ENCODE measurements at regions not wholly inside any gene's neighbourhood (a gene's known extent, or its start where the extent isn't known, plus 50 kb on each side); places are given as distances from the start of the nearest gene placed in this dataset.

GRCh38 chr3:83434880-83435587, 1523.8 kb upstream of the CADM2 start:
- Histone ChIP-seq H3K27ac (ENCODE audit: low read length) (no peak overlapping the region), H3K9me2 (replicated peaks; ENCODE audit: insufficient read depth, low read length) (no peaks in the 10 kb centered on the region), H3K4me3 (ENCODE audit: low read length) (no peak overlapping the region), H4K20me1 (ENCODE audit: insufficient read depth, low read depth, low read length) (no peaks in the 10 kb centered on the region), H3K36me3 (ENCODE audit: insufficient read depth, low read length) (no peaks in the 10 kb centered on the region), H3K9me3 (ENCODE audit: low read length) (peaks cover 25% of the 10 kb centered on the region), H2AFZ (ENCODE audit: low read length) (no peak overlapping the region), H3K4me2 (ENCODE audit: low read depth, low read length, poor library complexity, severe bottlenecking) (no peak overlapping the region), H3K79me2 (ENCODE audit: low read length) (no peaks in the 10 kb centered on the region), H3K4me1 (ENCODE audit: low read length) (no peaks in the 10 kb centered on the region), H3K9ac (ENCODE audit: low read length) (no peak overlapping the region), H3K27me3 (ENCODE audit: low read length) (no peaks in the 10 kb centered on the region)
- no peak for DNase-seq

- no peak for DNase-seq
- H3K9me3 ChIP-seq (ENCODE audit: low read length), result peaks cover 27% of the 10 kb centered on the region
- no peak overlapping the region for H3K27ac ChIP-seq (ENCODE audit: low read length)
- H3K4me3 ChIP-seq (ENCODE audit: low read length), result no peak overlapping the region
- H3K4me2 ChIP-seq (ENCODE audit: low read depth, low read length, poor library complexity, severe bottlenecking), result no peak overlapping the region
- no peaks in the 10 kb centered on the region for H4K20me1 ChIP-seq (ENCODE audit: insufficient read depth, low read depth, low read length)
- H3K9me2 ChIP-seq (replicated peaks; ENCODE audit: insufficient read depth, low read length), result no peaks in the 10 kb centered on the region
- no peak overlapping the region for H2AFZ ChIP-seq (ENCODE audit: low read length)
- no peaks in the 10 kb centered on the region for H3K27me3 ChIP-seq (ENCODE audit: low read length)
- H3K4me1 ChIP-seq (ENCODE audit: low read length), result no peaks in the 10 kb centered on the region
- H3K79me2 ChIP-seq (ENCODE audit: low read length), result no peaks in the 10 kb centered on the region
- H3K9ac ChIP-seq (ENCODE audit: low read length), result no peak overlapping the region
- H3K36me3 ChIP-seq (ENCODE audit: insufficient read depth, low read length), result no peaks in the 10 kb centered on the region
Observed at GRCh38 chr3:83438188-83438587, 1520.6 kb upstream of the CADM2 start.

- Histone ChIP-seq H3K9ac (ENCODE audit: low read length) (no peak overlapping the region), H3K9me2 (replicated peaks; ENCODE audit: insufficient read depth, low read length) (no peaks in the 10 kb centered on the region), H3K36me3 (ENCODE audit: insufficient read depth, low read length) (no peaks in the 10 kb centered on the region), H3K4me3 (ENCODE audit: low read length) (no peak overlapping the region), H3K79me2 (ENCODE audit: low read length) (no peaks in the 10 kb centered on the region), H3K4me1 (ENCODE audit: low read length) (no peaks in the 10 kb centered on the region), H3K27ac (ENCODE audit: low read length) (no peak overlapping the region), H4K20me1 (ENCODE audit: insufficient read depth, low read depth, low read length) (no peaks in the 10 kb centered on the region), H3K9me3 (ENCODE audit: low read length) (peaks cover 34% of the 10 kb centered on the region), H3K27me3 (ENCODE audit: low read length) (no peaks in the 10 kb centered on the region), H2AFZ (ENCODE audit: low read length) (no peak overlapping the region), H3K4me2 (ENCODE audit: low read depth, low read length, poor library complexity, severe bottlenecking) (no peak overlapping the region)
- no peak for DNase-seq
Observed at GRCh38 chr3:83453056-83453455, 1505.7 kb upstream of the CADM2 start.

GRCh38 chr3:83454353-83454752, 1504.4 kb upstream of the CADM2 start:
- H3K79me2 ChIP-seq (ENCODE audit: low read length), result no peaks in the 10 kb centered on the region
- H3K4me1 ChIP-seq (ENCODE audit: low read length), result no peaks in the 10 kb centered on the region
- no peaks in the 10 kb centered on the region for H4K20me1 ChIP-seq (ENCODE audit: insufficient read depth, low read depth, low read length)
- peaks cover 35% of the 10 kb centered on the region for H3K9me3 ChIP-seq (ENCODE audit: low read length)
- no peak overlapping the region for H3K9ac ChIP-seq (ENCODE audit: low read length)
- H3K4me3 ChIP-seq (ENCODE audit: low read length), result no peak overlapping the region
- no peak overlapping the region for H3K4me2 ChIP-seq (ENCODE audit: low read depth, low read length, poor library complexity, severe bottlenecking)
- H3K36me3 ChIP-seq (ENCODE audit: insufficient read depth, low read length), result no peaks in the 10 kb centered on the region
- no peaks in the 10 kb centered on the region for H3K27me3 ChIP-seq (ENCODE audit: low read length)
- no peak overlapping the region for H3K27ac ChIP-seq (ENCODE audit: low read length)
- H2AFZ ChIP-seq (ENCODE audit: low read length), result no peak overlapping the region
- H3K9me2 ChIP-seq (replicated peaks; ENCODE audit: insufficient read depth, low read length), result no peaks in the 10 kb centered on the region
- no peak for DNase-seq

GRCh38 chr3:83457551-83457950, 1501.2 kb upstream of the CADM2 start:
- no peak overlapping the region for H3K27ac ChIP-seq (ENCODE audit: low read length)
- no peak overlapping the region for H3K4me3 ChIP-seq (ENCODE audit: low read length)
- no peaks in the 10 kb centered on the region for H3K27me3 ChIP-seq (ENCODE audit: low read length)
- no peak overlapping the region for H2AFZ ChIP-seq (ENCODE audit: low read length)
- peaks cover 22% of the 10 kb centered on the region for H3K9me3 ChIP-seq (ENCODE audit: low read length)
- no peaks in the 10 kb centered on the region for H3K36me3 ChIP-seq (ENCODE audit: insufficient read depth, low read length)
- H3K79me2 ChIP-seq (ENCODE audit: low read length), result no peaks in the 10 kb centered on the region
- H3K9ac ChIP-seq (ENCODE audit: low read length), result no peak overlapping the region
- H3K9me2 ChIP-seq (replicated peaks; ENCODE audit: insufficient read depth, low read length), result no peaks in the 10 kb centered on the region
- no peaks in the 10 kb centered on the region for H3K4me1 ChIP-seq (ENCODE audit: low read length)
- H4K20me1 ChIP-seq (ENCODE audit: insufficient read depth, low read depth, low read length), result no peaks in the 10 kb centered on the region
- no peak overlapping the region for H3K4me2 ChIP-seq (ENCODE audit: low read depth, low read length, poor library complexity, severe bottlenecking)
- DNase-seq, result no peak

GRCh38 chr3:83460052-83460451, 1498.7 kb upstream of the CADM2 start:
- no peaks in the 10 kb centered on the region for H4K20me1 ChIP-seq (ENCODE audit: insufficient read depth, low read depth, low read length)
- H3K9me3 ChIP-seq (ENCODE audit: low read length), result peaks cover 20% of the 10 kb centered on the region
- no peak overlapping the region for H3K4me2 ChIP-seq (ENCODE audit: low read depth, low read length, poor library complexity, severe bottlenecking)
- no peak overlapping the region for H3K9ac ChIP-seq (ENCODE audit: low read length)
- H3K27me3 ChIP-seq (ENCODE audit: low read length), result no peaks in the 10 kb centered on the region
- H3K9me2 ChIP-seq (replicated peaks; ENCODE audit: insufficient read depth, low read length), result no peaks in the 10 kb centered on the region
- no peak overlapping the region for H3K27ac ChIP-seq (ENCODE audit: low read length)
- H3K4me3 ChIP-seq (ENCODE audit: low read length), result no peak overlapping the region
- H3K79me2 ChIP-seq (ENCODE audit: low read length), result no peaks in the 10 kb centered on the region
- no peak for DNase-seq
- H3K36me3 ChIP-seq (ENCODE audit: insufficient read depth, low read length), result no peaks in the 10 kb centered on the region
- no peaks in the 10 kb centered on the region for H3K4me1 ChIP-seq (ENCODE audit: low read length)
- no peak overlapping the region for H2AFZ ChIP-seq (ENCODE audit: low read length)

- Histone ChIP-seq H3K36me3 (ENCODE audit: insufficient read depth, low read length) (no peaks in the 10 kb centered on the region), H3K9me3 (ENCODE audit: low read length) (peaks cover 17% of the 10 kb centered on the region), H3K4me2 (ENCODE audit: low read depth, low read length, poor library complexity, severe bottlenecking) (no peak overlapping the region), H3K9me2 (replicated peaks; ENCODE audit: insufficient read depth, low read length) (no peaks in the 10 kb centered on the region), H3K4me3 (ENCODE audit: low read length) (no peak overlapping the region), H3K79me2 (ENCODE audit: low read length) (no peaks in the 10 kb centered on the region), H3K27ac (ENCODE audit: low read length) (no peak overlapping the region), H3K27me3 (ENCODE audit: low read length) (no peaks in the 10 kb centered on the region), H2AFZ (ENCODE audit: low read length) (no peak overlapping the region), H3K4me1 (ENCODE audit: low read length) (no peaks in the 10 kb centered on the region), H3K9ac (ENCODE audit: low read length) (no peak overlapping the region), H4K20me1 (ENCODE audit: insufficient read depth, low read depth, low read length) (no peaks in the 10 kb centered on the region)
- DNase-seq, result no peak
Observed at GRCh38 chr3:83461411-83461810, 1497.4 kb upstream of the CADM2 start.

- no peak for DNase-seq
- Histone ChIP-seq H3K9ac (ENCODE audit: low read length) (no peak overlapping the region), H3K9me2 (replicated peaks; ENCODE audit: insufficient read depth, low read length) (no peaks in the 10 kb centered on the region), H3K36me3 (ENCODE audit: insufficient read depth, low read length) (no peaks in the 10 kb centered on the region), H3K4me3 (ENCODE audit: low read length) (no peak overlapping the region), H2AFZ (ENCODE audit: low read length) (no peak overlapping the region), H3K79me2 (ENCODE audit: low read length) (no peaks in the 10 kb centered on the region), H3K4me1 (ENCODE audit: low read length) (no peaks in the 10 kb centered on the region), H3K9me3 (ENCODE audit: low read length) (peaks cover 14% of the 10 kb centered on the region), H3K27ac (ENCODE audit: low read length) (no peak overlapping the region), H4K20me1 (ENCODE audit: insufficient read depth, low read depth, low read length) (no peaks in the 10 kb centered on the region), H3K27me3 (ENCODE audit: low read length) (no peaks in the 10 kb centered on the region), H3K4me2 (ENCODE audit: low read depth, low read length, poor library complexity, severe bottlenecking) (no peak overlapping the region)
Observed at GRCh38 chr3:83477563-83477962, 1481.2 kb upstream of the CADM2 start.

All from Karpas-422 (cell line).